ENCODE measurements at regions not wholly inside any gene's neighbourhood (a gene's known extent, or its start where the extent isn't known, plus 50 kb on each side); places are given as distances from the start of the nearest gene placed in this dataset.

GRCh38 chr11:21896746-21897602 lies 295.9 kb upstream of the ANO5 start:
- TF ChIP-seq CTCF (IDR thresholded peaks at IDR 0.05) (no peak), POLR2A (IDR thresholded peaks at IDR 0.05) (no peak), EP300 (IDR thresholded peaks at IDR 0.05) (no peak)
- H3K4me3 ChIP-seq = no peak overlapping the region
- no peaks in the 10 kb centered on the region for H3K36me3 ChIP-seq
- WGBS, 2 donors = 66 to 74% methylated on average over 3 of the region's 3 CpGs
- no peaks in the 10 kb centered on the region for H3K27me3 ChIP-seq
- no peak overlapping the region for H3K27ac ChIP-seq
- no peaks in the 10 kb centered on the region for H3K4me1 ChIP-seq
- DNase-seq (ENCODE audit: low spot score in 2 of 2) = no peak
- H3K9me3 ChIP-seq = no peaks in the 10 kb centered on the region

- H3K4me3 ChIP-seq = no peak overlapping the region
- H3K4me1 ChIP-seq = no peaks in the 10 kb centered on the region
- TF ChIP-seq POLR2A (IDR thresholded peaks at IDR 0.05) = no peak
- no peak for TF ChIP-seq CTCF (IDR thresholded peaks at IDR 0.05)
- TF ChIP-seq EP300 (IDR thresholded peaks at IDR 0.05) = no peak
- H3K36me3 ChIP-seq = no peaks in the 10 kb centered on the region
- DNase-seq (ENCODE audit: low spot score in 2 of 2) = no peak
- no peaks in the 10 kb centered on the region for H3K27me3 ChIP-seq
- WGBS, 2 donors = 81 to 96% methylated on average over 1 of the region's 1 CpG
- no peak overlapping the region for H3K27ac ChIP-seq
- H3K9me3 ChIP-seq = no peaks in the 10 kb centered on the region
These were observed 295.1 kb upstream of the ANO5 start for GRCh38 chr11:21897752-21898151.

- Histone ChIP-seq H3K36me3 (no peaks in the 10 kb centered on the region), H3K4me1 (no peaks in the 10 kb centered on the region), H3K9me3 (no peaks in the 10 kb centered on the region), H3K27ac (no peak overlapping the region), H3K27me3 (no peaks in the 10 kb centered on the region), H3K4me3 (no peak overlapping the region)
- no peak for DNase-seq (ENCODE audit: low spot score in 2 of 2)
- TF ChIP-seq EP300 (IDR thresholded peaks at IDR 0.05) (no peak), CTCF (IDR thresholded peaks at IDR 0.05) (no peak), POLR2A (IDR thresholded peaks at IDR 0.05) (no peak)
These were observed 284.7 kb upstream of the ANO5 start for GRCh38 chr11:21908211-21908610.

GRCh38 chr11:21909145-21909544 lies 283.7 kb upstream of the ANO5 start:
- Histone ChIP-seq H3K27ac (no peak overlapping the region), H3K27me3 (no peaks in the 10 kb centered on the region), H3K4me1 (no peaks in the 10 kb centered on the region), H3K9me3 (no peaks in the 10 kb centered on the region), H3K4me3 (no peak overlapping the region), H3K36me3 (no peaks in the 10 kb centered on the region)
- no peak for TF ChIP-seq POLR2A (IDR thresholded peaks at IDR 0.05)
- 79 to 92% methylated on average over 2 of the region's 2 CpGs for WGBS, 2 donors
- DNase-seq (ENCODE audit: low spot score in 2 of 2) = no peak

GRCh38 chr11:21911061-21911460 lies 281.8 kb upstream of the ANO5 start:
- WGBS, 2 donors = 53 to 61% methylated on average over 2 of the region's 2 CpGs
- no peak overlapping the region for H3K4me3 ChIP-seq
- H3K27me3 ChIP-seq = no peaks in the 10 kb centered on the region
- H3K27ac ChIP-seq = no peak overlapping the region
- TF ChIP-seq POLR2A (IDR thresholded peaks at IDR 0.05) = no peak
- TF ChIP-seq CTCF (IDR thresholded peaks at IDR 0.05) = no peak
- no peak for TF ChIP-seq EP300 (IDR thresholded peaks at IDR 0.05)
- H3K4me1 ChIP-seq = no peaks in the 10 kb centered on the region
- no peak for DNase-seq (ENCODE audit: low spot score in 2 of 2)
- H3K9me3 ChIP-seq = no peaks in the 10 kb centered on the region
- H3K36me3 ChIP-seq = no peaks in the 10 kb centered on the region

Data from tibial nerve (tissue), 4 donors.